EH (cell line): ENCODE measurements at regions not wholly inside any gene's neighbourhood (a gene's known extent, or its start where the extent isn't known, plus 50 kb on each side); places are given as distances from the start of the nearest gene placed in this dataset.

Source experiments
- DNase-seq: peaks from one replicate; pipeline ENCODE4 v3.0.0-alpha.2; 2015; ENCODE audit warnings: low read depth

DNA sequence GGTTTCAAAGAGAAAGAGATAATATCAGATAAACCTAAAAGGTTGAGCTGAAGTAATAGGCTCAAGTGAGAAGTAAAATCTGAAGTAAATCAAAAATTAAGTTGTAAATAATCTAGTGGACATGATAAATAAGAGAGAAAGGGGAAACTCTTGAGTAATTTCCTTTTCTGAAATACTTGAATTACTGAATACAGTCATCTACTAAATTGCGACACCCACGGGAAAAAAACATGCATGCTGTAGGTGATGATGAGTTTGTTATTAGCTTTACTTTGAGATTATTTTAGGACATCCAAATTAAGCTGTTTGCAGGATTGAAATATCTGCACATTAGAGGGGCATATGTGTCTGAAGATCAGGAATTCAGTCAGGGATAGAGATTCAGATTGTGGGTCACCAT is 50.0 kb upstream of the CARD18 start:
- DNase-seq: peak; percentile 17
